HepG2 (cell line): ENCODE measurements at regions not wholly inside any gene's neighbourhood (a gene's known extent, or its start where the extent isn't known, plus 50 kb on each side); places are given as distances from the start of the nearest gene placed in this dataset.

ENCODE experiments used
- ATAC-seq: fragments of 200-7000 bp; cut with Tn5 transposase; 3 replicates; pipeline ENCODE4 v1.9.1; 2020; ENCODE audit warnings: mild to moderate bottlenecking, moderate library complexity
- BruUV-seq: library from RNA; stranded (reverse); fragments of 400-500 nt; replicated peaks from 2 replicates; lab custom pipeline; 2021; lab: Mats Ljungman, UMichigan
- CTCF ChIA-PET: fragments of 300-600 bp; formaldehyde crosslinking; extraction: SDS; loops from one replicate; lab custom pipeline; 2021; ENCODE audit warnings: low total read pairs, inconsistent platforms, low intra/inter-chr PET ratio; lab: Yijun Ruan, JAX
- POLR2A ChIA-PET: fragments of 350-600 bp; sonication (Branson Sonifier 250); formaldehyde crosslinking; loops from one replicate; lab custom pipeline; 2020; ENCODE audit warnings: antibody characterized with exemption, inconsistent platforms; lab: Yijun Ruan, JAX
- DNase-seq: peaks from one replicate; pipeline ENCODE4 v3.0.0-alpha.2; 2015; ENCODE audit warnings: low spot score
- FAIRE-seq: peaks from 3 replicates; lab custom pipeline; 2011; peaks lifted over from hg19 to GRCh38; lab: Jason Lieb, UNC
- H2AFZ ChIP-seq: one replicate; pipeline ENCODE4 v1.6.1; 2011; ENCODE audit warnings: low read length, inconsistent platforms
- H3K27ac ChIP-seq: fragments of 300-600 bp; 3 replicates; pipeline ENCODE4 v1.8.0; 2011; ENCODE audit warnings: mixed run types, mild to moderate bottlenecking, mixed read lengths, low read length, inconsistent platforms; ENCODE audit not compliant: insufficient read depth; ENCODE audit errors: extremely low read length
- H3K27me3 ChIP-seq, 2 experiments: fragments of 200-600 bp in 1 of 2; 2 replicates in 1 of 2; 3 replicates in 1 of 2; pipeline versions ENCODE4 v1.6.0 to v1.8.0; 2011; ENCODE audit warnings: low read length in 2 of 2, mild to moderate bottlenecking in 2 of 2, moderate library complexity in 2 of 2, inconsistent platforms in 1 of 2; ENCODE audit not compliant: insufficient read depth in 2 of 2, control insufficient read depth in 1 of 2
- H3K36me3 ChIP-seq, 2 experiments: fragments of 200-600 bp in 1 of 2; replicated peaks in 1 of 2; 2 replicates in 1 of 2; 3 replicates in 1 of 2; pipeline versions ENCODE4 v1.5.1 to v1.8.0; 2011; ENCODE audit warnings: low read length in 2 of 2, inconsistent platforms in 1 of 2; ENCODE audit not compliant: insufficient read depth in 2 of 2, control insufficient read depth in 1 of 2
- H3K4me1 ChIP-seq: 2 replicates; pipeline ENCODE4 v1.5.1; 2012; ENCODE audit warnings: low read length, inconsistent platforms; ENCODE audit not compliant: insufficient read depth
- H3K4me2 ChIP-seq: 2 replicates; pipeline ENCODE4 v1.6.0; 2011; ENCODE audit warnings: low read depth, low read length, inconsistent platforms
- H3K4me3 ChIP-seq, 3 experiments: fragments of 200-600 bp in 1 of 3; sonication (generic), shearing (Covaris generic) in 1 of 3; replicated peaks in 1 of 3; 2 replicates each; pipeline ENCODE4 v1.5.1; 2011 to 2016; ENCODE audit warnings: low read length in 3 of 3, inconsistent platforms in 2 of 3, low read depth in 2 of 3, mild to moderate bottlenecking in 2 of 3, control low read depth in 1 of 3, mixed read lengths in 1 of 3; ENCODE audit not compliant: insufficient read depth in 1 of 3
- H3K79me2 ChIP-seq: one replicate; pipeline ENCODE4 v1.6.1; 2011; ENCODE audit warnings: low read length, inconsistent platforms; ENCODE audit not compliant: insufficient read depth
- H3K9ac ChIP-seq: 2 replicates; pipeline ENCODE4 v1.6.0; 2011; ENCODE audit warnings: mild to moderate bottlenecking, low read depth, low read length, inconsistent platforms; ENCODE audit not compliant: insufficient read depth
- H3K9me3 ChIP-seq: 2 replicates; pipeline ENCODE4 v1.5.1; 2012; ENCODE audit warnings: mild to moderate bottlenecking, low read length
- H4K20me1 ChIP-seq: 2 replicates; pipeline ENCODE4 v1.6.0; 2011; ENCODE audit warnings: inconsistent platforms, mild to moderate bottlenecking, low read length, moderate library complexity; ENCODE audit not compliant: insufficient read depth
- AFF4 ChIP-seq: sonication (generic); formaldehyde crosslinking; IDR thresholded peaks from 2 replicates; pipeline ENCODE4 v1.4.0; 2020; ENCODE audit warnings: missing genetic modification reagents
- CAMTA2 ChIP-seq: sonication (generic); formaldehyde crosslinking; IDR thresholded peaks from 2 replicates; pipeline ENCODE4 v1.4.0; 2020; ENCODE audit warnings: mild to moderate bottlenecking, missing genetic modification reagents, borderline replicate concordance
- EEA1 ChIP-seq: sonication (generic); formaldehyde crosslinking; IDR thresholded peaks from 2 replicates; pipeline ENCODE4 v1.5.1; 2020; ENCODE audit warnings: mild to moderate bottlenecking, missing genetic modification reagents, borderline replicate concordance
- FOSL2 ChIP-seq: sonication (generic); formaldehyde crosslinking; IDR thresholded peaks from 2 replicates; pipeline ENCODE4 v1.4.0; 2020; ENCODE audit warnings: missing genetic modification reagents
- KAT2B ChIP-seq: fragments of 150-350 bp; IDR thresholded peaks from 2 replicates; pipeline ENCODE4 v1.6.1; 2014; ENCODE audit warnings: low read depth, low read length, borderline replicate concordance
- KAT8 ChIP-seq: IDR thresholded peaks from 2 replicates; pipeline ENCODE4 v1.6.1; 2016; ENCODE audit warnings: missing genetic modification reagents, missing compliant biosample characterization
- KDM2A ChIP-seq: sonication (generic); formaldehyde crosslinking; IDR thresholded peaks from 2 replicates; pipeline ENCODE4 v1.4.0; 2020; ENCODE audit warnings: low read depth, missing genetic modification reagents, borderline replicate concordance
- NFE2L1 ChIP-seq: sonication (generic); formaldehyde crosslinking; IDR thresholded peaks from 2 replicates; pipeline ENCODE4 v1.4.0; 2020; ENCODE audit warnings: missing genetic modification reagents, mild to moderate bottlenecking, borderline replicate concordance
- RAD21 ChIP-seq: fragments of 450-650 bp; formaldehyde crosslinking; IDR thresholded peaks from 2 replicates; pipeline ENCODE4 v1.5.0; 2020; ENCODE audit warnings: mild to moderate bottlenecking
- RFX5 ChIP-seq: IDR thresholded peaks from 2 replicates; pipeline ENCODE4 v1.6.1; 2011; ENCODE audit warnings: low read depth, low read length, improper control_type of control experiment
- SMARCE1 ChIP-seq: fragments of 450-650 bp; IDR thresholded peaks from 2 replicates; pipeline ENCODE4 v1.6.1; 2017; ENCODE audit warnings: borderline replicate concordance
- TGIF2 ChIP-seq: IDR thresholded peaks from 2 replicates; pipeline ENCODE4 v1.6.1; 2016; ENCODE audit warnings: control low read depth, missing compliant biosample characterization
- ZFP1 ChIP-seq: IDR thresholded peaks from 2 replicates; pipeline ENCODE4 v1.6.1; 2016
- ZNF513 ChIP-seq: sonication (generic); formaldehyde crosslinking; conservative IDR thresholded peaks from 2 replicates; pipeline ENCODE4 v1.5.0; 2020; ENCODE audit warnings: missing genetic modification reagents
- ZNF678 ChIP-seq: sonication (generic); formaldehyde crosslinking; IDR thresholded peaks from 2 replicates; pipeline ENCODE4 v1.4.0; 2020; ENCODE audit warnings: mild to moderate bottlenecking, missing genetic modification reagents
- ZNF878 ChIP-seq: sonication (generic); formaldehyde crosslinking; IDR thresholded peaks from 2 replicates; pipeline ENCODE4 v1.8.1; 2023; ENCODE audit warnings: mild to moderate bottlenecking, missing genetic modification reagents, moderate library complexity
- ZSCAN12 ChIP-seq: sonication (generic); formaldehyde crosslinking; IDR thresholded peaks from 2 replicates; pipeline ENCODE4 v1.9.0; 2021; ENCODE audit warnings: mild to moderate bottlenecking, missing genetic modification reagents
- ZSCAN21 ChIP-seq: sonication (generic); formaldehyde crosslinking; IDR thresholded peaks from 2 replicates; pipeline ENCODE4 v1.8.0; 2022; ENCODE audit warnings: mild to moderate bottlenecking, missing genetic modification reagents, moderate library complexity, borderline replicate concordance
- WGBS: methylation state at CpG from one replicate; pipeline ENCODE4 v1.1.6; 2017; ENCODE audit warnings: low lambda C conversion rate; 5-methylcytosine and 5-hydroxymethylcytosine counted together
- in situ Hi-C: cut with HindIII; loops from 2 replicates; pipeline ENCODE4 v1.10.0; 2017; ENCODE audit warnings: low pct_unique_long_range_greater_than_20kb; ENCODE audit not compliant: extremely low pct_ligation_motif_present
- intact Hi-C: fragments of 100-400 bp; cut with micrococcal nuclease; formaldehyde crosslinking; loops from one replicate; pipeline ENCODE4 v1.10.0; 2022; ENCODE audit not compliant: unreplicated experiment
- TF ChIP-seq, protein P1 (sequence below): sonication (generic); formaldehyde crosslinking; IDR thresholded peaks from 2 replicates; pipeline ENCODE4 v1.4.0; 2020; ENCODE audit warnings: missing genetic modification reagents

DNA sequence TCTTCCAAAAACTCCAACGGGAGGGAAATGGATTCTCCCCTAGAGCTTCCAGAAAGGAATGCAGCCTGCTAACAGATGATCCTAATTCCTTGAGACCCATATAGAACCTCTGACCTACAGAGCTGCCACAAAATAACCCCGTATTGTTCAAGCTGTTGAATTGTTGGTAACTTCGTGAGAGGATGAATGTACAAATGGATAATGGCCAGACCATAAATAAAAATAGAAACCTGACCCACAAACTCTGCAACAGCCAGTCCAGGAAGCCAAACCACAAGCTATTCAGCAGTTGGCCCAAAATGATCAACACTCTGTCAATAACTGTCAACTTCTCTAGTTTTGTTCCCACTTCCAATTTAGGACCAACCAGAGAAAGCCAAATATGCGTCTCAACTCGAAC, 414.0 kb upstream of the ZNF717 start:
- no peak for ATAC-seq
- no peak overlapping the region for H3K4me2 ChIP-seq
- no peaks in the 10 kb centered on the region for H3K27me3 ChIP-seq
- no peaks in the 10 kb centered on the region for H3K36me3 ChIP-seq
- 0% methylated on average over 5 of the region's 5 CpGs for WGBS
- no peak overlapping the region for H3K9ac ChIP-seq
- H3K27ac ChIP-seq, result no peak overlapping the region
- no peaks in the 10 kb centered on the region for H3K4me1 ChIP-seq
- ChIA-PET CTCF (no interaction called here), POLR2A (no interaction called here)
- DNase-seq, result no peak
- no peaks in the 10 kb centered on the region for H4K20me1 ChIP-seq
- no peak for FAIRE-seq
- in situ Hi-C loops (no loop called here), intact Hi-C loops (no loop called here)
- no peak overlapping the region for H3K4me3 ChIP-seq
- H3K9me3 ChIP-seq, result no peaks in the 10 kb centered on the region
- TF ChIP-seq KDM2A (CRISPR knock-in tag), result no peak
- no peak for TF ChIP-seq KAT8 (CRISPR knock-in tag)
- no peak for TF ChIP-seq KAT2B
- TF ChIP-seq ZNF678 (CRISPR knock-in tag), result no peak
- no peak for TF ChIP-seq NFE2L1
- TF ChIP-seq RFX5, result no peak
- no peak for TF ChIP-seq TGIF2
- no peak for TF ChIP-seq EEA1 (CRISPR knock-in tag)
- no peak for TF ChIP-seq ZNF878
- no peak for TF ChIP-seq ZFP1 (CRISPR knock-in tag)
- TF ChIP-seq ZNF513 (CRISPR knock-in tag), result no peak
- no peak for TF ChIP-seq AFF4
- no peak for TF ChIP-seq ZSCAN12 (CRISPR knock-in tag)
- TF ChIP-seq ZSCAN21 (CRISPR knock-in tag), result no peak
- TF ChIP-seq, protein P1, sequence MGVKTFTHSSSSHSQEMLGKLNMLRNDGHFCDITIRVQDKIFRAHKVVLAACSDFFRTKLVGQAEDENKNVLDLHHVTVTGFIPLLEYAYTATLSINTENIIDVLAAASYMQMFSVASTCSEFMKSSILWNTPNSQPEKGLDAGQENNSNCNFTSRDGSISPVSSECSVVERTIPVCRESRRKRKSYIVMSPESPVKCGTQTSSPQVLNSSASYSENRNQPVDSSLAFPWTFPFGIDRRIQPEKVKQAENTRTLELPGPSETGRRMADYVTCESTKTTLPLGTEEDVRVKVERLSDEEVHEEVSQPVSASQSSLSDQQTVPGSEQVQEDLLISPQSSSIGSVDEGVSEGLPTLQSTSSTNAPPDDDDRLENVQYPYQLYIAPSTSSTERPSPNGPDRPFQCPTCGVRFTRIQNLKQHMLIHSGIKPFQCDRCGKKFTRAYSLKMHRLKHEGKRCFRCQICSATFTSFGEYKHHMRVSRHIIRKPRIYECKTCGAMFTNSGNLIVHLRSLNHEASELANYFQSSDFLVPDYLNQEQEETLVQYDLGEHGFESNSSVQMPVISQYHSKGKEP (CRISPR knock-in tag), result no peak
- TF ChIP-seq SMARCE1, result no peak
- TF ChIP-seq RAD21 (CRISPR knock-in tag), result no peak
- no peak for TF ChIP-seq CAMTA2 (CRISPR knock-in tag)
- no peak for TF ChIP-seq FOSL2 (CRISPR knock-in tag)
- H3K79me2 ChIP-seq, result no peaks in the 10 kb centered on the region
- H2AFZ ChIP-seq, result no peak overlapping the region
- no TSS peak for BruUV-seq
